CD4-positive, alpha-beta T cell treated with Interferon gamma for 1 hour (primary cell): ENCODE measurements at regions not wholly inside any gene's neighbourhood (a gene's known extent, or its start where the extent isn't known, plus 50 kb on each side); places are given as distances from the start of the nearest gene placed in this dataset.
"Not testable (repeated sequence)": the region's sequence is repeated elsewhere in the genome, so short reads cannot be mapped to it uniquely, and the experiment has no call there.

Experiments
- DNase-seq: peaks from one replicate; pipeline ENCODE4 v3.0.0-alpha.2; 2020

GRCh38 chr2:88802026-88802425 is 110.6 kb downstream of the RPIA start:
- DNase-seq: not testable (repeated sequence)

GRCh38 chr2:88807237-88807962 is 115.9 kb downstream of the RPIA start:
- DNase-seq: no peak

DNA sequence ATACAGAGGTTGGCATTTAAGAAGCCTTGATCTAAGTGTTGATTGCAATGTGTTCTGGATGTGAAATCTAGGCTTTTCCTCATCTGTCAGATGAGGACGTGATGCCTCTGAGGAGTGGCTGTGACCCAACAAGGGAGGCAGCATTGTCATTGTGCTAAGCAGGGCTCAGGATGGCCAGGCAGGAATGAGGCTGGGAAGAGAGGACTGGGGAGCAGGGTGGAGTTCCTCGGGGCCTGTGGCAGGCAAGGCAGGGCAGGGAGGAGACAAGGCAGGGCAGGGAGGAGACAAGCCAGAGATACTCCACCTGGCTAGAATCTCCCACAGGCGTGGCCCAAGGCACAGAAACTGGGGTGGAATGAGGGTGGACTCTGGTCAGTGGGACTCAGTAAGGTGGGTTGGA is 116.6 kb downstream of the RPIA start:
- no peak for DNase-seq

GRCh38 chr2:88808652-88809051 is 117.2 kb downstream of the RPIA start:
- no peak for DNase-seq

- no peak for DNase-seq
Observed at GRCh38 chr2:88809216-88809615, 117.7 kb downstream of the RPIA start.

GRCh38 chr2:88810017-88810416 is 118.5 kb downstream of the RPIA start:
- no peak for DNase-seq

DNA sequence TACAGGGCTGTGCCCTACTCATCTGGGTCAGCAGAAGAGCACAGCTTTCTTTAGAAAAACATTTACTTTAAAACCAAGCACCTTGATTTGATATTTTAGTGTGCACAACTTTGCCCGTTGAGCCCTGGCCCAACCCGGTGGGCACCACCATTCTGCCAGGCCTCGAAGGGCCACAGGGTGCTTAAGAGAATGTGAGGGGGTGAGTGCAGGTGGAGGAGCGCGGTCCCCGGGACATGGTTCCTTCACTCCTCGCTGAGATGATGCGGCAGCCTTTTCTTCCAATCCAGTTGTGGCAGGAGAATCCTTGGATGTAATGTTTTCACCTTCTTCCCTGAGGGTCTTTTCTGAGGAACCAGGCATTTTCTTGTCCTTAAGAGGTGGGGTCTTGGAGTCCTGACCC is 119.0 kb downstream of the RPIA start:
- no peak for DNase-seq

GRCh38 chr2:88811233-88811632 is 119.8 kb downstream of the RPIA start:
- no peak for DNase-seq

GRCh38 chr2:88811681-88812080 is 120.2 kb downstream of the RPIA start:
- no peak for DNase-seq

DNA sequence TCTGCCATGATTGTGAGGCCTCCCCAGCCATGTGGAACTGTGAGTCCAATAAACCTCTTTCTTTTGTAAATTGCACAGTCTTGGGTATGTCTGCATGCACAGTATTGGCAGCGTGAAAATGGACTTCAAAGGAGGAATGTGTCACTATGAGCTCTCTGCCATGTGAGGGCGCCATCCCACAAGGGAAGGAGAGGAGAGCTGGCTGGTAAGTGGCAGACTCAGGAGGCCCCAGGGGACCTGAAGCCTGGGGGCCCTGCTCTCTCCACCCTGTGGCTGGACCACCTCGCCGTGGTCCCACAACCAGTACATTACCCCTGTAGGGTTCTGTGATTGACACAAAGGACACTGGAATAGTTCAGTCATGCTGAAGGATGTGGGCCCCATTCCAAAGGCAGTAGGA is 122.1 kb downstream of the RPIA start:
- DNase-seq: no peak

GRCh38 chr2:88815282-88815681 is 123.8 kb downstream of the RPIA start:
- no peak for DNase-seq

GRCh38 chr2:88815697-88816096 is 124.2 kb downstream of the RPIA start:
- DNase-seq: no peak

GRCh38 chr2:88818381-88818780 is 126.9 kb downstream of the RPIA start:
- no peak for DNase-seq

DNA sequence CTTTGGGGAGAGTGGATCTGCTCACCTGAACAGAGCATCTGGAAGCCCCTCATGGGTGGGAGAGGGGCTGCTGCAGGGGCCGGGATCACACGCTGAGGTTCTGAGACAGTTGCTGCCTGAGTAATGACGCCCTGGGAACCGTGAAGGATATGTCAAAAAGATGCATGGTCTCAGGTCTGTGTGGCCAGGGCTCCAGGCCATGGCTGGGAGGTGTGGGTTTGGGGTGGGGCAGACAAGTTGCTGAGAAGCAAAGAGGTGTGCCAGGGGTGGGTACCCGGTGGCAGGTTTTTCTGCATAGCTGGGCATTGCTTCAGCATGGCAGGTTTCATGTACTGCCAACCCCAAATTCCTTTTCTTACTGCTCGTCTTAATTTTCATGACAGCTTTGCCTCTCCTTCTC is 133.5 kb downstream of the RPIA start:
- no peak for DNase-seq

- no peak for DNase-seq
Observed at GRCh38 chr2:88826399-88826798, 134.9 kb downstream of the RPIA start.

- no peak for DNase-seq
Observed at GRCh38 chr2:88827821-88828220, 136.3 kb downstream of the RPIA start.

GRCh38 chr2:88828397-88829137 is 137.1 kb downstream of the RPIA start:
- DNase-seq: no peak

GRCh38 chr2:88829607-88830463 is 138.4 kb downstream of the RPIA start:
- no peak for DNase-seq

DNA sequence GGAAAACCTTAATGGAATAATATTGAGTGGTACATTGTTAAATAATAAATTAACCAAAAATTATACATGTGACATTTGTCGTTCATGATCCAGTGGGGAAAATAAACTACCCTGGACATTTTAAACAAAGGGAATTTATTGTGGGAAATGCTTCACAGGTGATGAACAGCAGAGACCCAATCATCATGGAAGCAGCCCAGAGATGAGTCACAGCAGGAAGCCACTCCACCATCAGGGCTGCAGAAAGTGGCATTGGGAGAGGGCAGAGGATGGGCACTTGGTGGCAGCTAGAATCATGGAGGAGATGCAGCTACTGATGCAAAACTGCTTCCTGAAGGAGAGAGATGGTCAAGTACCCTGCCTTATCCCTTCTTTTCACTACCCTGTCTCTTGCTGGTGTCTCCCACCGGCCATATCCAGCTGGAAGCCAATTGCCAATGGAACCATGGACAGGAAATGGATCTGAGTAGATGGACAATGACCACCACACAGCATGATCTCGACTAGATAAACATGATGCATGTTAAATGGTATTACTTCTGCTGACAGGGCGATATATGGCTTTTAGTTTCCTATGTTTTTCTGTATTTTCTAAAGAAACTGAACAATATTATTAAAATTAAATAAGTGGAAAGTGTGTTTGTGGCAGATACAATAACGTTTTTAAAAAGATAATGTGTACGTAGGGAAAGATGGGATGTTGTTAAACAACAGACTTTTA is 139.8 kb downstream of the RPIA start:
- no peak for DNase-seq

- peak; percentile 65 for DNase-seq
Observed at GRCh38 chr2:88831792-88832248, 140.3 kb downstream of the RPIA start.

GRCh38 chr2:88832311-88832991 is 141.0 kb downstream of the RPIA start:
- DNase-seq: peak; percentile 63

DNA sequence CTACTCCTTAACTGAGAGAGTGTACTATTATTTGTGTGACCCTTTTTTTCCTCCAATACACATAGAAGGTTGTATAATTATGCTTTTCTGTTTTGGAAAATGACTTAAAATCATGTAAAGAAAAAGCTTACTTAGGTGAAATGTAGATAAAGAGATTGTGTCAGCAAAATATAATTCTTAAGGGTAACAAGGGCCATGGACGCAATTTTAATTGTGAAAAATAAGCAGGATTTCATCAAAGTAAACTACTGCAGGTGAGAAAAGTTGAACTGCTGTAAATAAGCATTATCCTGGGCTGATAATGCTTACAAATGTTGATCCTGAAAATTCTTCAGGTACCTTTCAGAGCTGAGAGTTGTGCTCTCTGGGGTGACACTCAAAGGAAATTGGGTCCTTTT is 141.5 kb downstream of the RPIA start:
- DNase-seq: no peak
